ENCODE measurements at regions not wholly inside any gene's neighbourhood (a gene's known extent, or its start where the extent isn't known, plus 50 kb on each side); places are given as distances from the start of the nearest gene placed in this dataset.

DNA sequence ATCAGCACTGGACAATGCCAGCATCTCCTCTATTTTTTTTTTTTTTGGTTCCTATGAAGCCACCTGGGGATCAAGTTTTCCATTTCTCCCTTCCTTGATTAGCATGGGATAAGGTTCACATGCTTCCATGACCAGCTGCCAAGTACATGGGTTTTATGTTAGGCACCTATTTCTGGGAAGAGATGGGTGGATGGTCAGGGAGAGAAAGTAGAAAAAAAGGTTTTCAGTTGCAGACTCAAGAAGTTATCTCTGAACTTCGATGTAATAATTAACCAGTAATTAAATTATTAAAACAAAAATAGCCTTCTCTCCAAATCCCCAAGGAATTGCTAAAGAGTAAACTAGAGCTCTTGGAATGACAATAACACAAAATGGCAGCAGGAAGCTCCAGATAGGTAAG is 164.9 kb upstream of the MAF start:
- TF ChIP-seq, protein P1, sequence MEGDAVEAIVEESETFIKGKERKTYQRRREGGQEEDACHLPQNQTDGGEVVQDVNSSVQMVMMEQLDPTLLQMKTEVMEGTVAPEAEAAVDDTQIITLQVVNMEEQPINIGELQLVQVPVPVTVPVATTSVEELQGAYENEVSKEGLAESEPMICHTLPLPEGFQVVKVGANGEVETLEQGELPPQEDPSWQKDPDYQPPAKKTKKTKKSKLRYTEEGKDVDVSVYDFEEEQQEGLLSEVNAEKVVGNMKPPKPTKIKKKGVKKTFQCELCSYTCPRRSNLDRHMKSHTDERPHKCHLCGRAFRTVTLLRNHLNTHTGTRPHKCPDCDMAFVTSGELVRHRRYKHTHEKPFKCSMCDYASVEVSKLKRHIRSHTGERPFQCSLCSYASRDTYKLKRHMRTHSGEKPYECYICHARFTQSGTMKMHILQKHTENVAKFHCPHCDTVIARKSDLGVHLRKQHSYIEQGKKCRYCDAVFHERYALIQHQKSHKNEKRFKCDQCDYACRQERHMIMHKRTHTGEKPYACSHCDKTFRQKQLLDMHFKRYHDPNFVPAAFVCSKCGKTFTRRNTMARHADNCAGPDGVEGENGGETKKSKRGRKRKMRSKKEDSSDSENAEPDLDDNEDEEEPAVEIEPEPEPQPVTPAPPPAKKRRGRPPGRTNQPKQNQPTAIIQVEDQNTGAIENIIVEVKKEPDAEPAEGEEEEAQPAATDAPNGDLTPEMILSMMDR (IDR thresholded peaks at IDR 0.05), result no peak
- no peak for TF ChIP-seq POLR2A (IDR thresholded peaks at IDR 0.05)
- no peak for TF ChIP-seq EP300 (IDR thresholded peaks at IDR 0.05)
